Left ventricle myocardium inferior (tissue), 1 donor: ENCODE measurements at regions not wholly inside any gene's neighbourhood (a gene's known extent, or its start where the extent isn't known, plus 50 kb on each side); places are given as distances from the start of the nearest gene placed in this dataset.

Source experiments
- DNase-seq: peaks from one replicate; pipeline ENCODE4 v3.0.0-alpha.2; 2020
- H3K27ac ChIP-seq: fragments of 200-600 bp; replicated peaks from 2 replicates; pipeline ENCODE4 v1.8.0; 2021
- H3K27me3 ChIP-seq: fragments of 200-600 bp; 2 replicates; pipeline ENCODE4 v1.8.0; 2021; ENCODE audit warnings: low read depth
- H3K36me3 ChIP-seq: fragments of 200-600 bp; 2 replicates; pipeline ENCODE4 v1.8.0; 2021
- H3K4me1 ChIP-seq: fragments of 200-600 bp; 2 replicates; pipeline ENCODE4 v1.8.0; 2021
- H3K4me3 ChIP-seq: fragments of 200-600 bp; 2 replicates; pipeline ENCODE4 v1.8.0; 2021; ENCODE audit warnings: mild to moderate bottlenecking, moderate library complexity
- H3K9me3 ChIP-seq: fragments of 200-600 bp; replicated peaks from 2 replicates; pipeline ENCODE4 v1.8.0; 2021
- CTCF ChIP-seq: fragments of 200-600 bp; IDR thresholded peaks from 2 replicates; pipeline ENCODE4 v1.8.0; 2021; ENCODE audit warnings: antibody characterized with exemption, mild to moderate bottlenecking, borderline replicate concordance
- intact Hi-C: fragments of 100-400 bp; cut with micrococcal nuclease; formaldehyde crosslinking; loops from one replicate; pipeline ENCODE4 v1.11.0; 2022
- donor health status: DM: no; HTN: yes; CAD: no; lungs with severe emphysema.

GRCh38 chr2:15871239-15871783 is 69.0 kb upstream of the MYCN start:
- intact Hi-C loops = no loop called here
- no peak for TF ChIP-seq CTCF
- H3K9me3 ChIP-seq = peaks cover 8% of the 10 kb centered on the region
- H3K27ac ChIP-seq = no peak overlapping the region
- H3K36me3 ChIP-seq = no peaks in the 10 kb centered on the region
- no peaks in the 10 kb centered on the region for H3K4me1 ChIP-seq
- DNase-seq = no peak
- no peak overlapping the region for H3K4me3 ChIP-seq
- no peaks in the 10 kb centered on the region for H3K27me3 ChIP-seq

DNA sequence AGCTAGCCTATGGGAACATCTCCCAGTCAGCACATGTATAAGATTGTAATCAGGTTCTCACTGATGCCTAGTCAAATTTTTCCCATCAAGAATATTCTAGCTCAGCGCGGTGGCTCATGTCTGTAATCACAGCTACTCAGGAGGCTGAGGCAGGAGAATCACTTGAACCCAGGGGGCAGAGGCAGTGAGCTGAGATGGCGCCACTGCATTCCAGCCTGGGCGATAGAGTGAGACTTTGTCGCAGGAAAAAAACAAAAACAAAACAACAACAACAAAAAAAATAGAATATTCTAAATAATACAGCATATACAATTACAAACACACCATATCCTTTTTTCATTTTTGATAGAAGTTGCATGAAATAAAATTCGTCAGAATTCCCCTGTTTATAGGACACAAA is 67.5 kb upstream of the MYCN start:
- H3K27ac ChIP-seq = no peak overlapping the region
- TF ChIP-seq CTCF = no peak
- no peaks in the 10 kb centered on the region for H3K4me1 ChIP-seq
- H3K9me3 ChIP-seq = peaks cover 11% of the 10 kb centered on the region
- H3K4me3 ChIP-seq = no peak overlapping the region
- H3K27me3 ChIP-seq = no peaks in the 10 kb centered on the region
- no peak for DNase-seq
- H3K36me3 ChIP-seq = no peaks in the 10 kb centered on the region
- intact Hi-C loops = no loop called here

- intact Hi-C loops = no loop called here
- Histone ChIP-seq H3K27ac (no peak overlapping the region), H3K4me1 (no peaks in the 10 kb centered on the region), H3K4me3 (no peak overlapping the region), H3K9me3 (peaks cover 11% of the 10 kb centered on the region), H3K36me3 (no peaks in the 10 kb centered on the region), H3K27me3 (no peaks in the 10 kb centered on the region)
- no peak for TF ChIP-seq CTCF
- no peak for DNase-seq
Measured at GRCh38 chr2:15874321-15874720, 66.0 kb upstream of the MYCN start.

DNA sequence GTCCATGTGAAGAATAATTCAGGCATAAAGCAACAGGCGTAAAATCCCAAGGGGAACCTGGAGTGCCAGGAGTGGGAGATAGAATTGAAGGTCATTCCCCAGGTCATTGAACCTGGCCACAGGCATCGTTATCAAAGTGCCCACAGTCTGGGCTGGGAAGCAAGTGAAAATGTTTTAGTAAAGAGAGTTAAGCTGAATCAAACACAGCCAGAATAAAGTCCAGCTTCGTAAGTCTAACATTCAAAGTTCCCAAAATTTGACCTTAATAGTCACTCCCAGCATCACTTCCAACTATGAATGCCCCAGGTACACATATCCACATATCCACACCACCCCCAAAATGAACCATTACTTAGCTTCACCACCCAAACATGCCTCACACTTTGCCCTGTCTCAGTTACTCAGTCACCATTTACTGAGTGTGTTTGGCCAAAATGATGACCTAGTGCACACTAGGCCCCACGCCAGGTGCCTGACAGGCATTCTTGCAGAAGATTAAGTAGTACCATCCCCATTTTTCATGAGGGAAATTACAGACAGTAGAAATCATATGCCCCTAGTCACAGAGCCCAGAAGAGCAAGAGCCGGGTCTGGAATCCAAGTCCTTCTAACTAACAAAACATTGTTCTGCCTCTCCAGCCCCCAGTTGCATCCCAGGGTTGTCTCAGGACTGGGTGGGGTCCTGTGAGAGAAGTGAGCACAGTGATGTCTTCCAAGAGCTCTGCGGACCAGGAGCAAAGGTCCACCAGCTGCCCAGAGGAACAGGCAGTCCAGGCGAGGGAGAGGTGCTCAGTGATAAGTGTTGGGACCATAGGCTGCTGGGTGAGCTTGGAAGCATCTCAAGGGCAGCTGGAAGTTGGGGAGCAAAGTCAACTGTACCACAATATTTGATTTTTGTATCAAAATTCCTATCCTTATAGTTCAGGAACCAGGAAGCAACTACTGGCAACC is 65.2 kb upstream of the MYCN start:
- Histone ChIP-seq H3K27me3 (no peaks in the 10 kb centered on the region), H3K4me1 (no peaks in the 10 kb centered on the region), H3K9me3 (peaks cover 11% of the 10 kb centered on the region), H3K4me3 (no peak overlapping the region), H3K27ac (no peak overlapping the region), H3K36me3 (no peaks in the 10 kb centered on the region)
- TF ChIP-seq CTCF = no peak
- no peak for DNase-seq
- intact Hi-C loops = no loop called here

GRCh38 chr2:15875969-15876705 is 64.2 kb upstream of the MYCN start:
- Histone ChIP-seq H3K9me3 (peaks cover 11% of the 10 kb centered on the region), H3K4me3 (no peak overlapping the region), H3K27me3 (no peaks in the 10 kb centered on the region), H3K4me1 (no peaks in the 10 kb centered on the region), H3K36me3 (no peaks in the 10 kb centered on the region), H3K27ac (no peak overlapping the region)
- no peak for DNase-seq
- TF ChIP-seq CTCF = no peak
- intact Hi-C loops = no loop called here
